NB4 (cell line): ENCODE measurements at regions not wholly inside any gene's neighbourhood (a gene's known extent, or its start where the extent isn't known, plus 50 kb on each side); places are given as distances from the start of the nearest gene placed in this dataset.

Experiments used
- CTCF ChIP-seq: IDR thresholded peaks from one replicate; pipeline ENCODE4 v1.5.1; 2012; ENCODE audit warnings: low read depth, low read length
- MAX ChIP-seq: IDR thresholded peaks from 2 replicates; pipeline ENCODE4 v1.6.1; 2011; ENCODE audit warnings: low read depth, low read length
- MYC ChIP-seq: IDR thresholded peaks from 2 replicates; pipeline ENCODE4 v1.6.1; 2011; ENCODE audit warnings: low read depth, low read length
- POLR2A ChIP-seq: IDR thresholded peaks from 2 replicates; pipeline ENCODE4 v1.6.1; 2011; ENCODE audit warnings: mild to moderate bottlenecking; ENCODE audit not compliant: insufficient read length; ENCODE audit errors: extremely low read depth

- TF ChIP-seq CTCF: no peak
- TF ChIP-seq MAX: no peak
- no peak for TF ChIP-seq POLR2A
- no peak for TF ChIP-seq MYC
These were observed 279.3 kb downstream of the YTHDC2 start for GRCh38 chr5:113792806-113793205.
